ENCODE measurements at regions not wholly inside any gene's neighbourhood (a gene's known extent, or its start where the extent isn't known, plus 50 kb on each side); places are given as distances from the start of the nearest gene placed in this dataset.
"Not testable (repeated sequence)": the region's sequence is repeated elsewhere in the genome, so short reads cannot be mapped to it uniquely, and the experiment has no call there.

- TF ChIP-seq CTCF, POLR2A (IDR thresholded peaks at IDR 0.05): not testable (repeated sequence)
Measured at GRCh38 chr6:60338328-60339071, 1947.5 kb downstream of the KHDRBS2 start.
